PC-9 (cell line): ENCODE measurements at regions not wholly inside any gene's neighbourhood (a gene's known extent, or its start where the extent isn't known, plus 50 kb on each side); places are given as distances from the start of the nearest gene placed in this dataset.

Experiments
- BruUV-seq: library from RNA; stranded (reverse); fragments of 400-500 nt; replicated peaks from 2 replicates; lab custom pipeline; 2021; lab: Mats Ljungman, UMichigan
- CTCF ChIA-PET: fragments of 300-600 bp; sonication (Branson Sonifier 250); formaldehyde crosslinking; loops from one replicate; lab custom pipeline; 2022; ENCODE audit warnings: antibody characterized with exemption; lab: Charles Lee
- POLR2A ChIA-PET: fragments of 300-600 bp; sonication (Branson Sonifier 250); formaldehyde crosslinking; loops from one replicate; lab custom pipeline; 2022; ENCODE audit warnings: antibody characterized with exemption; ENCODE audit not compliant: unreplicated experiment; lab: Charles Lee
- DNase-seq, 2 experiments: peaks; one replicate each; pipeline versions ENCODE4 v3.0.0 to v3.0.0-alpha.2; 2015 to 2022; ENCODE audit warnings: mixed read lengths in 1 of 2
- H2AFZ ChIP-seq: fragments of 200-600 bp; sonication (generic); 2 replicates; pipeline ENCODE4 v1.8.1; 2017; ENCODE audit warnings: antibody characterized with exemption
- H3F3A ChIP-seq: fragments of 200-600 bp; sonication (generic); 2 replicates; pipeline ENCODE4 v1.8.1; 2017; ENCODE audit warnings: antibody characterized with exemption, mild to moderate bottlenecking, low read depth; ENCODE audit not compliant: insufficient read depth
- H3K27ac ChIP-seq: fragments of 200-600 bp; sonication (generic); 2 replicates; pipeline ENCODE4 v1.6.1; 2016; ENCODE audit warnings: mixed run types
- H3K27me3 ChIP-seq: fragments of 200-600 bp; sonication (generic); 2 replicates; pipeline ENCODE4 v1.6.1; 2016; ENCODE audit warnings: low read depth, mixed run types; ENCODE audit not compliant: insufficient read depth
- H3K36me3 ChIP-seq: fragments of 200-600 bp; sonication (generic); 2 replicates; pipeline ENCODE4 v1.6.1; 2016; ENCODE audit warnings: low read depth, mixed run types
- H3K4me1 ChIP-seq: fragments of 200-600 bp; sonication (generic); replicated peaks from 2 replicates; pipeline ENCODE4 v1.6.1; 2016; ENCODE audit warnings: mixed run types; ENCODE audit not compliant: insufficient read depth
- H3K4me2 ChIP-seq: fragments of 200-600 bp; sonication (generic); 2 replicates; pipeline ENCODE4 v1.6.1; 2017; ENCODE audit warnings: mixed run types
- H3K4me3 ChIP-seq: fragments of 200-600 bp; sonication (generic); 2 replicates; pipeline ENCODE4 v1.6.1; 2016; ENCODE audit warnings: mixed run types
- H3K79me2 ChIP-seq: fragments of 200-600 bp; sonication (generic); 2 replicates; pipeline ENCODE4 v1.6.1; 2017; ENCODE audit warnings: low read depth, mixed run types
- H3K9me2 ChIP-seq: fragments of 200-600 bp; sonication (generic); 2 replicates; pipeline ENCODE4 v1.8.1; 2017; ENCODE audit warnings: mild to moderate bottlenecking; ENCODE audit not compliant: insufficient read depth
- H3K9me3 ChIP-seq: fragments of 200-600 bp; sonication (generic); 2 replicates; pipeline ENCODE4 v1.8.1; 2016; ENCODE audit warnings: low read depth; ENCODE audit not compliant: insufficient read depth
- H4K20me1 ChIP-seq: fragments of 200-600 bp; sonication (generic); 2 replicates; pipeline ENCODE4 v1.8.1; 2017; ENCODE audit not compliant: insufficient read depth
- CTCF ChIP-seq: fragments of 200-600 bp; sonication (generic); conservative IDR thresholded peaks from 2 replicates; pipeline ENCODE4 v1.6.1; 2017; ENCODE audit warnings: mixed run types, antibody characterized with exemption, mild to moderate bottlenecking, moderate library complexity
- EZH2 ChIP-seq: fragments of 200-600 bp; sonication (generic); IDR thresholded peaks from 2 replicates; pipeline ENCODE4 v1.8.0; 2017; ENCODE audit warnings: antibody characterized with exemption, low read depth
- intact Hi-C: fragments of 100-400 bp; cut with micrococcal nuclease; formaldehyde crosslinking; loops from one replicate; pipeline ENCODE4 v1.10.0; 2022; ENCODE audit not compliant: unreplicated experiment

GRCh38 chr1:103254691-103255090 lies 146.4 kb upstream of the COL11A1 start:
- Histone ChIP-seq H3K4me2 (no peak overlapping the region), H3K4me3 (no peak overlapping the region), H3K9me3 (no peaks in the 10 kb centered on the region), H4K20me1 (no peaks in the 10 kb centered on the region), H2AFZ (no peak overlapping the region), H3K27ac (no peak overlapping the region), H3K36me3 (no peaks in the 10 kb centered on the region), H3K79me2 (no peaks in the 10 kb centered on the region), H3F3A (no peaks in the 10 kb centered on the region), H3K4me1 (no peaks in the 10 kb centered on the region), H3K9me2 (no peaks in the 10 kb centered on the region), H3K27me3 (no peaks in the 10 kb centered on the region)
- ChIA-PET POLR2A (interaction anchor here (0.5 kb wide), 1 partner anchor 29 kb away, joined by 3 read pairs; no protein-coding TSS in a partner anchor), CTCF (no interaction called here)
- BruUV-seq = no TSS peak
- intact Hi-C loops = no loop called here
- DNase-seq = no peak
- no peak for TF ChIP-seq EZH2
- TF ChIP-seq CTCF = no peak

GRCh38 chr1:103250441-103250861 lies 142.1 kb upstream of the COL11A1 start:
- H2AFZ ChIP-seq = peak overlapping the region; percentile 31; the same call in 1 of the 2 replicates
- peak; percentile 15 to 50 for DNase-seq
- no peaks in the 10 kb centered on the region for H3K27me3 ChIP-seq
- no peaks in the 10 kb centered on the region for H4K20me1 ChIP-seq
- H3K9me3 ChIP-seq = no peaks in the 10 kb centered on the region
- 0 out of 2 replicates have a peak overlapping the region, but pooled peaks have one; percentile 8 for H3K4me2 ChIP-seq
- H3K9me2 ChIP-seq = no peaks in the 10 kb centered on the region
- no peaks in the 10 kb centered on the region for H3F3A ChIP-seq
- POLR2A ChIA-PET = interaction anchor here (0.7 kb wide), 1 partner anchor 52 kb away, joined by 9 read pairs; no protein-coding TSS in a partner anchor
- no peak overlapping the region for H3K4me3 ChIP-seq
- CTCF ChIA-PET = no interaction called here
- BruUV-seq = no TSS peak
- no peaks in the 10 kb centered on the region for H3K4me1 ChIP-seq
- H3K79me2 ChIP-seq = no peaks in the 10 kb centered on the region
- TF ChIP-seq EZH2 = no peak
- no peak for TF ChIP-seq CTCF
- H3K27ac ChIP-seq = no peak overlapping the region
- no peaks in the 10 kb centered on the region for H3K36me3 ChIP-seq
- intact Hi-C loops = no loop called here

- CTCF ChIA-PET = no interaction called here
These were observed 140.2 kb upstream of the COL11A1 start for GRCh38 chr1:103248417-103249102.

More at GRCh38 chr1:103248417-103249102, 140.2 kb upstream of the COL11A1 start:
- intact Hi-C loops = no loop called here
- Histone ChIP-seq H3F3A (no peaks in the 10 kb centered on the region), H3K9me2 (no peaks in the 10 kb centered on the region), H4K20me1 (no peaks in the 10 kb centered on the region), H3K4me3 (no peak overlapping the region), H3K79me2 (no peaks in the 10 kb centered on the region), H2AFZ (no peak overlapping the region), H3K27me3 (no peaks in the 10 kb centered on the region), H3K36me3 (no peaks in the 10 kb centered on the region), H3K4me1 (no peaks in the 10 kb centered on the region), H3K4me2 (no peak overlapping the region), H3K27ac (no peak overlapping the region), H3K9me3 (no peaks in the 10 kb centered on the region)
- DNase-seq = no peak
- POLR2A ChIA-PET = no interaction called here
- no peak for TF ChIP-seq EZH2
- TF ChIP-seq CTCF = no peak
- BruUV-seq = no TSS peak
